A549 (cell line): ENCODE measurements at regions not wholly inside any gene's neighbourhood (a gene's known extent, or its start where the extent isn't known, plus 50 kb on each side); places are given as distances from the start of the nearest gene placed in this dataset.

ENCODE experiments used
- CTCF ChIP-seq: fragments of >200 bp; sonication (Bioruptor Twin); formaldehyde crosslinking; IDR thresholded peaks from 3 replicates; pipeline ENCODE4 v1.5.1; 2016
- EP300 ChIP-seq, 2 experiments: fragments of >200 bp; sonication (Bioruptor Twin); formaldehyde crosslinking; IDR thresholded peaks; 2 replicates in 1 of 2; 3 replicates in 1 of 2; pipeline ENCODE4 v1.6.1; 2016 to 2017
- HDAC2 ChIP-seq: fragments of 200-600 bp; sonication (generic); IDR thresholded peaks from 2 replicates; pipeline ENCODE4 v1.6.1; 2016
- HMGXB4 ChIP-seq: fragments of 250-450 bp; sonication (Bioruptor Pico); IDR thresholded peaks from 2 replicates; pipeline ENCODE4 v1.5.0; 2021; ENCODE audit warnings: mild to moderate bottlenecking, moderate library complexity, borderline replicate concordance
- HOXB5 ChIP-seq: fragments of 250-450 bp; sonication (Bioruptor Pico); IDR thresholded peaks from 2 replicates; pipeline ENCODE4 v1.5.0; 2020; ENCODE audit warnings: mild to moderate bottlenecking, moderate library complexity
- JUN ChIP-seq, 2 experiments: fragments of >200 bp; sonication (Bioruptor Twin); formaldehyde crosslinking; IDR thresholded peaks; 2 replicates in 1 of 2; 3 replicates in 1 of 2; pipeline ENCODE4 v1.6.1; 2016 to 2017
- NR3C1 ChIP-seq: fragments of >200 bp; sonication (Bioruptor Twin); formaldehyde crosslinking; IDR thresholded peaks from 3 replicates; pipeline ENCODE4 v1.6.1; 2017
- POLR2A ChIP-seq: IDR thresholded peaks from 2 replicates; pipeline ENCODE4 v1.6.1; 2012; ENCODE audit warnings: mild to moderate bottlenecking, low read length
- RAD21 ChIP-seq, 2 experiments: fragments of >200 bp in 1 of 2; sonication (Bioruptor Twin) in 1 of 2; formaldehyde crosslinking in 1 of 2; IDR thresholded peaks in 1 of 2; conservative IDR thresholded peaks in 1 of 2; 2 replicates in 1 of 2; 3 replicates in 1 of 2; pipeline ENCODE4 v1.6.1; 2012 to 2018; ENCODE audit warnings: inconsistent platforms in 1 of 2
- RCOR1 ChIP-seq: fragments of 150-350 bp; IDR thresholded peaks from 2 replicates; pipeline ENCODE4 v1.6.1; 2014; ENCODE audit warnings: antibody characterized with exemption, low read length, low read depth
- TF ChIP-seq, protein P1 (sequence below): IDR thresholded peaks from 2 replicates; pipeline ENCODE4 v1.6.1; 2012
- TF ChIP-seq, protein P2 (sequence below): fragments of 200-600 bp; sonication (generic); IDR thresholded peaks from 2 replicates; pipeline ENCODE4 v1.6.1; 2016; ENCODE audit warnings: antibody characterized with exemption, mild to moderate bottlenecking, moderate library complexity
- TF ChIP-seq, protein P3 (sequence below): IDR thresholded peaks from 2 replicates; pipeline ENCODE4 v1.6.1; 2012; ENCODE audit warnings: low read depth, borderline replicate concordance

DNA sequence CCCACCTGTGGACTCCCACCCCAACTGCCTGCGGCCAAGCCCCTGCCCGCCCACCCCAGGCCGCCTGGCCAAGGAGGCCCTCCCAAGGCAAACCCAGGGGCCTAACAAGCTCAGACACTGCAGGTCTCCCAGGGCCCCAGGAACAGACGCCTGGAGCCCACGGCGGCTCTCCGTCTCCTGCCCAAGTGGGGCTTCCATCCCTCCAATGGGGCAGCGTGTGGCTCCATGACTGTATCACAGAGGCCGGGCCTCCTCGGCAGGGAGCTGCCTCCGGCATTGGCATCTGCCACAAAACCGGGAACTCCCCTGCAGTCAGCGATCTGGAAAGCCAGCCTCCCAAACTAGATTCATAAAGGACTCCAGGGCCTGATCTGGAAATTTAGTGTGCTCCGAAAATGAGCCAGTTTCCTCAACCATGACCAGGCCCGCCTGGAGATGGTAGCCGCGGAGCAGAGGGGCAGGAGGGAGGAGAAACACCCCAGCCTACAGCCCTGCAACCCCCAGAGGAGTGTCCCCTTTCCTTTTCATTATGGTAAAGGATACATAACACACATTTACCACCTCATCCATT is 148.3 kb upstream of the IQSEC1 start:
- TF ChIP-seq JUN (IDR thresholded peaks at IDR 0.05) (no peak), CTCF (no peak), RAD21 (conservative IDR thresholded peaks at IDR 0.05 in 1 of 2, IDR thresholded peaks at IDR 0.05 in 1 of 2) (no peak), HDAC2 (no peak), POLR2A (no peak), HMGXB4 (CRISPR knock-in tag) (no peak), NR3C1 (no peak), EP300 (IDR thresholded peaks at IDR 0.05) (no peak), RCOR1 (no peak), HOXB5 (CRISPR knock-in tag) (no peak)
- TF ChIP-seq, protein P1, sequence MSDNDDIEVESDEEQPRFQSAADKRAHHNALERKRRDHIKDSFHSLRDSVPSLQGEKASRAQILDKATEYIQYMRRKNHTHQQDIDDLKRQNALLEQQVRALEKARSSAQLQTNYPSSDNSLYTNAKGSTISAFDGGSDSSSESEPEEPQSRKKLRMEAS = no peak
- TF ChIP-seq, protein P2, sequence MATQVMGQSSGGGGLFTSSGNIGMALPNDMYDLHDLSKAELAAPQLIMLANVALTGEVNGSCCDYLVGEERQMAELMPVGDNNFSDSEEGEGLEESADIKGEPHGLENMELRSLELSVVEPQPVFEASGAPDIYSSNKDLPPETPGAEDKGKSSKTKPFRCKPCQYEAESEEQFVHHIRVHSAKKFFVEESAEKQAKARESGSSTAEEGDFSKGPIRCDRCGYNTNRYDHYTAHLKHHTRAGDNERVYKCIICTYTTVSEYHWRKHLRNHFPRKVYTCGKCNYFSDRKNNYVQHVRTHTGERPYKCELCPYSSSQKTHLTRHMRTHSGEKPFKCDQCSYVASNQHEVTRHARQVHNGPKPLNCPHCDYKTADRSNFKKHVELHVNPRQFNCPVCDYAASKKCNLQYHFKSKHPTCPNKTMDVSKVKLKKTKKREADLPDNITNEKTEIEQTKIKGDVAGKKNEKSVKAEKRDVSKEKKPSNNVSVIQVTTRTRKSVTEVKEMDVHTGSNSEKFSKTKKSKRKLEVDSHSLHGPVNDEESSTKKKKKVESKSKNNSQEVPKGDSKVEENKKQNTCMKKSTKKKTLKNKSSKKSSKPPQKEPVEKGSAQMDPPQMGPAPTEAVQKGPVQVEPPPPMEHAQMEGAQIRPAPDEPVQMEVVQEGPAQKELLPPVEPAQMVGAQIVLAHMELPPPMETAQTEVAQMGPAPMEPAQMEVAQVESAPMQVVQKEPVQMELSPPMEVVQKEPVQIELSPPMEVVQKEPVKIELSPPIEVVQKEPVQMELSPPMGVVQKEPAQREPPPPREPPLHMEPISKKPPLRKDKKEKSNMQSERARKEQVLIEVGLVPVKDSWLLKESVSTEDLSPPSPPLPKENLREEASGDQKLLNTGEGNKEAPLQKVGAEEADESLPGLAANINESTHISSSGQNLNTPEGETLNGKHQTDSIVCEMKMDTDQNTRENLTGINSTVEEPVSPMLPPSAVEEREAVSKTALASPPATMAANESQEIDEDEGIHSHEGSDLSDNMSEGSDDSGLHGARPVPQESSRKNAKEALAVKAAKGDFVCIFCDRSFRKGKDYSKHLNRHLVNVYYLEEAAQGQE = no peak
- TF ChIP-seq, protein P3, sequence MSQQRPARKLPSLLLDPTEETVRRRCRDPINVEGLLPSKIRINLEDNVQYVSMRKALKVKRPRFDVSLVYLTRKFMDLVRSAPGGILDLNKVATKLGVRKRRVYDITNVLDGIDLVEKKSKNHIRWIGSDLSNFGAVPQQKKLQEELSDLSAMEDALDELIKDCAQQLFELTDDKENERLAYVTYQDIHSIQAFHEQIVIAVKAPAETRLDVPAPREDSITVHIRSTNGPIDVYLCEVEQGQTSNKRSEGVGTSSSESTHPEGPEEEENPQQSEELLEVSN = no peak
